Testis (tissue), 2 donors: ENCODE measurements at regions not wholly inside any gene's neighbourhood (a gene's known extent, or its start where the extent isn't known, plus 50 kb on each side); places are given as distances from the start of the nearest gene placed in this dataset.

Experiments
- POLR2A ChIP-seq: fragments of 450-650 bp; IDR thresholded peaks from one replicate; pipeline ENCODE4 v1.6.1; 2017; ENCODE audit warnings: antibody characterized with exemption, mild to moderate bottlenecking, moderate library complexity
- TF ChIP-seq, protein P1 (sequence below), 3 experiments: fragments of 450-650 bp in 2 of 3; fragments of 200-600 bp in 1 of 3; sonication (generic) in 1 of 3; IDR thresholded peaks; one replicate each; pipeline ENCODE4 v1.5.1; 2016 to 2019; ENCODE audit warnings: antibody characterized with exemption in 3 of 3, mild to moderate bottlenecking in 2 of 3, moderate library complexity in 1 of 3

- TF ChIP-seq, protein P1, sequence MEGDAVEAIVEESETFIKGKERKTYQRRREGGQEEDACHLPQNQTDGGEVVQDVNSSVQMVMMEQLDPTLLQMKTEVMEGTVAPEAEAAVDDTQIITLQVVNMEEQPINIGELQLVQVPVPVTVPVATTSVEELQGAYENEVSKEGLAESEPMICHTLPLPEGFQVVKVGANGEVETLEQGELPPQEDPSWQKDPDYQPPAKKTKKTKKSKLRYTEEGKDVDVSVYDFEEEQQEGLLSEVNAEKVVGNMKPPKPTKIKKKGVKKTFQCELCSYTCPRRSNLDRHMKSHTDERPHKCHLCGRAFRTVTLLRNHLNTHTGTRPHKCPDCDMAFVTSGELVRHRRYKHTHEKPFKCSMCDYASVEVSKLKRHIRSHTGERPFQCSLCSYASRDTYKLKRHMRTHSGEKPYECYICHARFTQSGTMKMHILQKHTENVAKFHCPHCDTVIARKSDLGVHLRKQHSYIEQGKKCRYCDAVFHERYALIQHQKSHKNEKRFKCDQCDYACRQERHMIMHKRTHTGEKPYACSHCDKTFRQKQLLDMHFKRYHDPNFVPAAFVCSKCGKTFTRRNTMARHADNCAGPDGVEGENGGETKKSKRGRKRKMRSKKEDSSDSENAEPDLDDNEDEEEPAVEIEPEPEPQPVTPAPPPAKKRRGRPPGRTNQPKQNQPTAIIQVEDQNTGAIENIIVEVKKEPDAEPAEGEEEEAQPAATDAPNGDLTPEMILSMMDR (IDR thresholded peaks at IDR 0.05), result no peak
- TF ChIP-seq POLR2A, result no peak
Measured at GRCh38 chr6:18543051-18543450, 155.9 kb downstream of the RNF144B start.
